ENCODE measurements at regions not wholly inside any gene's neighbourhood (a gene's known extent, or its start where the extent isn't known, plus 50 kb on each side); places are given as distances from the start of the nearest gene placed in this dataset.

DNA sequence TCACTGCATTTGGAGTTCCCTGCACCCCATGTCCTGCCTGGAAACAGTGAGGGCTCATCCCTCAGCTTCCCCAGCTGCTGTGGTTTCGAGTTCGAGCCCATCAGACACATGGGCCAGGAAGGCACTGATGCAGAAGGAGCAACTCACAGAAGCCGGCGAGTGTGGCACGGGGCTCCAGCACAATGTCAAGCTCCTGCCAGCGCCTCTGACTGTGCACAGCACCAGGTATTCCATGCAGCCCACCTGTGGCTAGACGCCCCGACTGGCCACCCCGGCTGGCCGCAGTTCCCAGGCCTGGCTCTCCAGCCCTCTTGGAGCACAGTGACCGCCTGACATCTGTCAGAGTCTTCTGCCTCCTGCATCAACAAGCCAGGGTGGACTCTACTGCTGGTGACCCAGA is 419.4 kb downstream of the SHANK2 start:
- TF ChIP-seq, protein P1, sequence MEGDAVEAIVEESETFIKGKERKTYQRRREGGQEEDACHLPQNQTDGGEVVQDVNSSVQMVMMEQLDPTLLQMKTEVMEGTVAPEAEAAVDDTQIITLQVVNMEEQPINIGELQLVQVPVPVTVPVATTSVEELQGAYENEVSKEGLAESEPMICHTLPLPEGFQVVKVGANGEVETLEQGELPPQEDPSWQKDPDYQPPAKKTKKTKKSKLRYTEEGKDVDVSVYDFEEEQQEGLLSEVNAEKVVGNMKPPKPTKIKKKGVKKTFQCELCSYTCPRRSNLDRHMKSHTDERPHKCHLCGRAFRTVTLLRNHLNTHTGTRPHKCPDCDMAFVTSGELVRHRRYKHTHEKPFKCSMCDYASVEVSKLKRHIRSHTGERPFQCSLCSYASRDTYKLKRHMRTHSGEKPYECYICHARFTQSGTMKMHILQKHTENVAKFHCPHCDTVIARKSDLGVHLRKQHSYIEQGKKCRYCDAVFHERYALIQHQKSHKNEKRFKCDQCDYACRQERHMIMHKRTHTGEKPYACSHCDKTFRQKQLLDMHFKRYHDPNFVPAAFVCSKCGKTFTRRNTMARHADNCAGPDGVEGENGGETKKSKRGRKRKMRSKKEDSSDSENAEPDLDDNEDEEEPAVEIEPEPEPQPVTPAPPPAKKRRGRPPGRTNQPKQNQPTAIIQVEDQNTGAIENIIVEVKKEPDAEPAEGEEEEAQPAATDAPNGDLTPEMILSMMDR (IDR thresholded peaks at IDR 0.05) = no peak
- no peak for TF ChIP-seq POLR2A (IDR thresholded peaks at IDR 0.05)
